Caco-2 (cell line): ENCODE measurements at regions not wholly inside any gene's neighbourhood (a gene's known extent, or its start where the extent isn't known, plus 50 kb on each side); places are given as distances from the start of the nearest gene placed in this dataset.
"Not testable (repeated sequence)": the region's sequence is repeated elsewhere in the genome, so short reads cannot be mapped to it uniquely, and the experiment has no call there.

Experiments used
- BruUV-seq: library from RNA; stranded (reverse); fragments of 400-500 nt; replicated peaks from 2 replicates; lab custom pipeline; 2021; lab: Mats Ljungman, UMichigan
- CTCF ChIA-PET: fragments of 300-600 bp; sonication (Branson Sonifier 250); formaldehyde crosslinking; loops from one replicate; lab custom pipeline; 2022; ENCODE audit warnings: antibody characterized with exemption; lab: Charles Lee
- POLR2A ChIA-PET: fragments of 300-600 bp; sonication (Branson Sonifier 250); formaldehyde crosslinking; loops from one replicate; lab custom pipeline; 2022; ENCODE audit warnings: antibody characterized with exemption; lab: Charles Lee
- DNase-seq, 2 experiments: peaks; one replicate each; pipeline versions ENCODE4 v3.0.0 to v3.0.0-alpha.2; 2020 to 2022
- H3K27me3 ChIP-seq: replicated peaks from 2 replicates; pipeline ENCODE4 v1.6.0; 2011; ENCODE audit warnings: low read length; ENCODE audit not compliant: control insufficient read depth, insufficient read depth
- H3K36me3 ChIP-seq: 2 replicates; pipeline ENCODE4 v1.5.1; 2011; ENCODE audit warnings: low read length; ENCODE audit not compliant: control insufficient read depth, insufficient read depth
- H3K4me1 ChIP-seq: fragments of 250-450 bp; sonication (Bioruptor Pico); 2 replicates; pipeline ENCODE4 v1.5.1; 2020; ENCODE audit warnings: mild to moderate bottlenecking
- H3K4me3 ChIP-seq: 2 replicates; pipeline ENCODE4 v1.5.1; 2011; ENCODE audit warnings: low read depth, mild to moderate bottlenecking, control low read depth, low read length
- H3K9me3 ChIP-seq: fragments of 250-450 bp; sonication (Bioruptor Pico); 2 replicates; pipeline ENCODE4 v1.5.1; 2020; ENCODE audit warnings: mild to moderate bottlenecking, moderate library complexity
- H3K27ac Mint-ChIP-seq: one replicate; pipeline ENCODE4 v1.8.0; 2022; ENCODE audit warnings: mixed read lengths; ENCODE audit not compliant: unreplicated experiment
- H3K27me3 Mint-ChIP-seq: one replicate; pipeline ENCODE4 v1.8.0; 2022; ENCODE audit warnings: mixed read lengths; ENCODE audit not compliant: insufficient read depth, unreplicated experiment
- H3K36me3 Mint-ChIP-seq: one replicate; pipeline ENCODE4 v1.8.0; 2022; ENCODE audit warnings: mild to moderate bottlenecking, mixed read lengths; ENCODE audit not compliant: insufficient read depth, unreplicated experiment
- H3K4me1 Mint-ChIP-seq: one replicate; pipeline ENCODE4 v1.8.0; 2022; ENCODE audit warnings: low read depth, mixed read lengths; ENCODE audit not compliant: unreplicated experiment
- H3K4me3 Mint-ChIP-seq: one replicate; pipeline ENCODE4 v1.8.0; 2022; ENCODE audit warnings: mild to moderate bottlenecking, moderate library complexity, mixed read lengths; ENCODE audit not compliant: unreplicated experiment
- H3K9me3 Mint-ChIP-seq: one replicate; pipeline ENCODE4 v1.8.0; 2022; ENCODE audit warnings: mixed read lengths; ENCODE audit not compliant: unreplicated experiment
- intact Hi-C: fragments of 100-400 bp; cut with micrococcal nuclease; formaldehyde crosslinking; loops from one replicate; pipeline ENCODE4 v1.10.0; 2022; ENCODE audit not compliant: unreplicated experiment

GRCh38 chr12:9446883-9447761, 160.6 kb downstream of the KLRB1 start:
- H3K4me3 ChIP-seq: peak overlapping the region; percentile 82
- H3K9me3 ChIP-seq, BruUV-seq, intact Hi-C loops, H3K9me3 Mint-ChIP-seq, H3K4me1 ChIP-seq, H3K27me3 Mint-ChIP-seq, H3K27me3 ChIP-seq, CTCF ChIA-PET, POLR2A ChIA-PET, H3K36me3 ChIP-seq: not testable (repeated sequence)
- Mint-ChIP-seq H3K4me3 (peak overlapping the region; percentile 100), H3K27ac (peak overlapping the region; percentile 99), H3K36me3 (peaks cover 25% of the 10 kb centered on the region), H3K4me1 (peaks cover 13% of the 10 kb centered on the region)
- peak; percentile 46 to 48 for DNase-seq

- CTCF ChIA-PET, BruUV-seq, H3K4me1 Mint-ChIP-seq, DNase-seq, H3K9me3 Mint-ChIP-seq, H3K27me3 ChIP-seq, intact Hi-C loops, H3K36me3 ChIP-seq, POLR2A ChIA-PET, H3K27ac Mint-ChIP-seq, H3K4me1 ChIP-seq, H3K27me3 Mint-ChIP-seq, H3K36me3 Mint-ChIP-seq, H3K9me3 ChIP-seq, H3K4me3 Mint-ChIP-seq, H3K4me3 ChIP-seq: not testable (repeated sequence)
These were observed 167.3 kb downstream of the KLRB1 start for GRCh38 chr12:9440428-9440827.

DNA sequence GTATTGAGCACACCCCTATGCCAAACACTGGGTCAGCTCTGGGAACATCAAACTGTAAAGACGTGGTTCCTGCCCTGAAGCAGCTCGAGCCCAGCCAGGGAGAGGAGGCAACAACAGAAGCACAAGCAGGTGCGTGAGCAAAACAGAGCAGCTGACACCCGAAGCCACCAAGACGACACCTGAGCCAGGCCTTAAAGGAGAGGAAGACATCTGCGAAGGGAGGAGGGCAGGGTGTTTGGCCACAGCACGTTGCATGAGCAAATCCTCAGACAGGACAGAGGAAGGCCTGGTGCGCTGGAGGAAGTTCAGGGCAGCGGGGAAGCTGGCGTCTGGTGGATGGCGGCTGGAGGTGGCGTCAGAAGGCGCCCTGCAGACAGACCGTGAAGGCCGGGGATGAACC, 172.0 kb downstream of the KLRB1 start:
- H3K9me3 Mint-ChIP-seq, intact Hi-C loops, H3K27me3 ChIP-seq, H3K27ac Mint-ChIP-seq, H3K4me3 Mint-ChIP-seq, H3K36me3 ChIP-seq, H3K4me1 ChIP-seq, H3K4me3 ChIP-seq, BruUV-seq, H3K4me1 Mint-ChIP-seq, H3K27me3 Mint-ChIP-seq, CTCF ChIA-PET, DNase-seq, H3K9me3 ChIP-seq, H3K36me3 Mint-ChIP-seq, POLR2A ChIA-PET: not testable (repeated sequence)

- H3K27me3 ChIP-seq, BruUV-seq, H3K4me1 ChIP-seq, H3K36me3 ChIP-seq, H3K4me3 ChIP-seq, intact Hi-C loops, POLR2A ChIA-PET, H3K9me3 ChIP-seq, CTCF ChIA-PET, H3K9me3 Mint-ChIP-seq, H3K27me3 Mint-ChIP-seq, H3K27ac Mint-ChIP-seq, H3K4me1 Mint-ChIP-seq, DNase-seq, H3K4me3 Mint-ChIP-seq: not testable (repeated sequence)
- H3K36me3 Mint-ChIP-seq: peaks cover 11% of the 10 kb centered on the region
These were observed 177.3 kb downstream of the KLRB1 start for GRCh38 chr12:9430385-9430784.

DNA sequence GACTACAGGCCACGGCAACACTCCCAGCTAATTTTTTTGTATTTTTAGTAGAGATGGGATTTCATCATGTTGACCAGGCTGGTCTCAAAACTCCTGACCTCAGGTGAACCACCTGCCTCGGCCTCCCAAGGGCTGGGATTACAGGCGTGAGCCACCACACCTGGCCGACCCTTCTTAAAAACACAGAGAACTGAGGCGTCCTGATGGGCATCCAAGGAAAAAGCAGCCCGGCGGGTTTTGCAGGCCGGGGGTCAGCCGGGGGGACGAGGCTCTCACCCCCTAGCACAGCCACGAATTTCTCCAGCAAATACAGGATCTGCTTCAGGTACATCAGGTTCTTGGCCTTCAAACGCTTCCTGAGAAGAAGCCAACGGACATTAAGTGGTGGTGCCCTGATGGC, 178.9 kb downstream of the KLRB1 start:
- H3K4me1 ChIP-seq, POLR2A ChIA-PET, CTCF ChIA-PET, H3K27ac Mint-ChIP-seq, BruUV-seq, intact Hi-C loops, H3K36me3 ChIP-seq, H3K9me3 ChIP-seq, H3K4me3 ChIP-seq, DNase-seq, H3K27me3 Mint-ChIP-seq, H3K27me3 ChIP-seq, H3K4me1 Mint-ChIP-seq, H3K9me3 Mint-ChIP-seq, H3K4me3 Mint-ChIP-seq: not testable (repeated sequence)
- peaks cover 11% of the 10 kb centered on the region for H3K36me3 Mint-ChIP-seq

DNA sequence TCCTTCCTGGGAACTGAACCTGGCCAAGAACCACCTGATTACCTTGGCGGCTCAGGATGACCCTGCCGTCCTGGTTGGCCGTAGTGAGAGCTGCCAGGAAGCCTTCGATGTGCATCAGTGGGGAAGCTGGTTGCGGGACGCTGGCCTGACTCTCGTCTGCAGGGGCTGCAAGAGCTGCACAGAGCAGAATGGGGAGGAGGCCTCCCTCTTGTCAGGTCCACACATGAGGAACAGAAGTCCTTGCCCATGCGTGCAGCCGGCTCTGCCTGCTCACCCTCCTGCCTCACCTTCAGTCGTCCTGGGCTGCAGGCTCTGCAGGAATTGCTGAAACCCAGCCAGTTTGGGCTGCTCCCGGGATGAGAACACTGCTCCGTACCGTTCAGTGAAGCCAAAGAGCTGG, 182.3 kb downstream of the KLRB1 start:
- H3K4me1 ChIP-seq, intact Hi-C loops, BruUV-seq, H3K4me3 Mint-ChIP-seq, H3K4me3 ChIP-seq, H3K36me3 ChIP-seq, CTCF ChIA-PET, H3K9me3 Mint-ChIP-seq, POLR2A ChIA-PET, H3K27me3 Mint-ChIP-seq, H3K27me3 ChIP-seq, H3K4me1 Mint-ChIP-seq, H3K9me3 ChIP-seq, DNase-seq, H3K27ac Mint-ChIP-seq: not testable (repeated sequence)
- peaks cover 11% of the 10 kb centered on the region for H3K36me3 Mint-ChIP-seq

DNA sequence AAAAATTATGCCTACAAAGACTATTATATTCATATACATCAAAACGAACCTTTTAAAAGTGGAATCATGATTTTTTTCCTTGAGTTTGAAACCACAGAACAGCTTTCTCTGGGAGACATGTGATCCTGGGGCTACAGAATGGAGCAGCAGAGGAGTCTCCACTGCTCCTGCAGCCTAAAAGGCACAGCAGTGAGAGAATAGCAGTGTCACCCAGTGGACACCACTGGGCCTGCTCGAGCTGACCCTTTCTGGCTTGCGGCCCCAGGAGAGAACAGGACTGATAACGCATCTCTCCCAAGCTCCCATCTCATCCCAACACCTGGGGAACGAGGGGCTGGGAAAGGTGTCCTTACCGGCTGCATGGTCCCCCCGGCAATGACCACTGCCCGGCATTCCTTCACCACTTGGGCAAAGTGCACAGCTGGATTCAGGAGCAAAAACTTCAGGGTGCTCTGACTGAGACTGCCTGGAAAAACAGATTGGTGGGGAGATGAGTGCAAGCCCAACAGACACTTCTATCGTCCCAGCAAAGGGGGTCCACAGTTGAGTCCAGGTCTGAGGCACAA, 183.5 kb downstream of the KLRB1 start:
- H3K4me1 Mint-ChIP-seq, DNase-seq, intact Hi-C loops, H3K4me3 ChIP-seq, H3K9me3 ChIP-seq, BruUV-seq, H3K27me3 Mint-ChIP-seq, H3K9me3 Mint-ChIP-seq, H3K27me3 ChIP-seq, H3K27ac Mint-ChIP-seq, H3K4me3 Mint-ChIP-seq, H3K36me3 ChIP-seq, POLR2A ChIA-PET, H3K4me1 ChIP-seq: not testable (repeated sequence)
- H3K36me3 Mint-ChIP-seq: peaks cover 17% of the 10 kb centered on the region
- CTCF ChIA-PET: interaction anchor here (1.2 kb wide), 1 partner anchor 93 kb away, joined by 3 read pairs; no protein-coding TSS in a partner anchor
